Esophagus muscularis mucosa (tissue), 3 donors: ENCODE measurements at regions not wholly inside any gene's neighbourhood (a gene's known extent, or its start where the extent isn't known, plus 50 kb on each side); places are given as distances from the start of the nearest gene placed in this dataset.

Experiments used
- POLR2A ChIP-seq: fragments of 450-650 bp; IDR thresholded peaks from one replicate; pipeline ENCODE4 v1.6.1; 2017; ENCODE audit warnings: antibody characterized with exemption, moderate library complexity, mild to moderate bottlenecking, low read depth
- TF ChIP-seq, protein P1 (sequence below), 3 experiments: fragments of 200-600 bp in 2 of 3; fragments of 450-650 bp in 1 of 3; sonication (generic) in 2 of 3; IDR thresholded peaks; one replicate each; pipeline ENCODE4 v1.5.1; 2017 to 2019; ENCODE audit warnings: antibody characterized with exemption in 3 of 3, mild to moderate bottlenecking in 2 of 3, moderate library complexity in 1 of 3

DNA sequence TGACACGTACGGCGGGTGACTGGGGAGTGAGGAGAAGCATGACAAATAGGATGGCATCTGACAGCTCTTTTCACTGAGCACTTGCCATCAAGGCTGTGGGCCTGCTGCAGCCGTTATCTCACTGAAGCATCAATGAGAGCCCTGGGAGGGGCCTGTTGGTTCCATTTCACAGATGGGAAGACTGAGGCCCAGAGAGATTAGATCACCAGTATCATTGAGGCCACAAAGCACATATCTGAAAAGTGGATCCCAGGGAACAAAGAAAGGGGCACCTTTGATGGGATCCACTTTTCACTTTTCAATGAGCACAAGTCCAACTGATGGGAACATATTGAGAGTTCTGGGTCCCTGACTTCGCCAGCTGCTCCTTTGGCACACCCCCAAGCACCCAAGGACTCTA lies 144.4 kb upstream of the LHX1 start:
- TF ChIP-seq, protein P1, sequence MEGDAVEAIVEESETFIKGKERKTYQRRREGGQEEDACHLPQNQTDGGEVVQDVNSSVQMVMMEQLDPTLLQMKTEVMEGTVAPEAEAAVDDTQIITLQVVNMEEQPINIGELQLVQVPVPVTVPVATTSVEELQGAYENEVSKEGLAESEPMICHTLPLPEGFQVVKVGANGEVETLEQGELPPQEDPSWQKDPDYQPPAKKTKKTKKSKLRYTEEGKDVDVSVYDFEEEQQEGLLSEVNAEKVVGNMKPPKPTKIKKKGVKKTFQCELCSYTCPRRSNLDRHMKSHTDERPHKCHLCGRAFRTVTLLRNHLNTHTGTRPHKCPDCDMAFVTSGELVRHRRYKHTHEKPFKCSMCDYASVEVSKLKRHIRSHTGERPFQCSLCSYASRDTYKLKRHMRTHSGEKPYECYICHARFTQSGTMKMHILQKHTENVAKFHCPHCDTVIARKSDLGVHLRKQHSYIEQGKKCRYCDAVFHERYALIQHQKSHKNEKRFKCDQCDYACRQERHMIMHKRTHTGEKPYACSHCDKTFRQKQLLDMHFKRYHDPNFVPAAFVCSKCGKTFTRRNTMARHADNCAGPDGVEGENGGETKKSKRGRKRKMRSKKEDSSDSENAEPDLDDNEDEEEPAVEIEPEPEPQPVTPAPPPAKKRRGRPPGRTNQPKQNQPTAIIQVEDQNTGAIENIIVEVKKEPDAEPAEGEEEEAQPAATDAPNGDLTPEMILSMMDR (IDR thresholded peaks at IDR 0.05): no peak
- no peak for TF ChIP-seq POLR2A
